ENCODE measurements at regions not wholly inside any gene's neighbourhood (a gene's known extent, or its start where the extent isn't known, plus 50 kb on each side); places are given as distances from the start of the nearest gene placed in this dataset.

GRCh38 chr9:126157826-126158587 is 168.6 kb upstream of the MVB12B start:
- TF ChIP-seq POLR2A (IDR thresholded peaks at IDR 0.05) (no peak), POLR2AphosphoS5 (IDR thresholded peaks at IDR 0.05) (no peak), EP300 (IDR thresholded peaks at IDR 0.05; ENCODE audit: low read depth) (no peak), CTCF (IDR thresholded peaks at IDR 0.05) (no peak)
- Histone ChIP-seq H3K27me3 (no peaks in the 10 kb centered on the region), H3K4me1 (no peaks in the 10 kb centered on the region), H3K27ac (no peak overlapping the region), H3K4me3 (no peak overlapping the region), H3K36me3 (no peaks in the 10 kb centered on the region), H3K9me3 (no peaks in the 10 kb centered on the region)
- intact Hi-C loops (cut with DNase I; ENCODE audit: low total_unique reads) (no loop called here), in situ Hi-C loops (cut with MboI; ENCODE audit: low pct_ligation_motif_present in 1 of 4, low pct_unique_long_range_greater_than_20kb in 1 of 4, low sequenced_read_pairs in 3 of 4) (no loop called here)
- 73% methylated on average over 29 of the region's 29 CpGs; no CpG with 5 or more reads in 1 of the 2 donors for WGBS, 2 donors (ENCODE audit: low coverage in 1 of 2)
- DNase-seq, result no peak

DNA sequence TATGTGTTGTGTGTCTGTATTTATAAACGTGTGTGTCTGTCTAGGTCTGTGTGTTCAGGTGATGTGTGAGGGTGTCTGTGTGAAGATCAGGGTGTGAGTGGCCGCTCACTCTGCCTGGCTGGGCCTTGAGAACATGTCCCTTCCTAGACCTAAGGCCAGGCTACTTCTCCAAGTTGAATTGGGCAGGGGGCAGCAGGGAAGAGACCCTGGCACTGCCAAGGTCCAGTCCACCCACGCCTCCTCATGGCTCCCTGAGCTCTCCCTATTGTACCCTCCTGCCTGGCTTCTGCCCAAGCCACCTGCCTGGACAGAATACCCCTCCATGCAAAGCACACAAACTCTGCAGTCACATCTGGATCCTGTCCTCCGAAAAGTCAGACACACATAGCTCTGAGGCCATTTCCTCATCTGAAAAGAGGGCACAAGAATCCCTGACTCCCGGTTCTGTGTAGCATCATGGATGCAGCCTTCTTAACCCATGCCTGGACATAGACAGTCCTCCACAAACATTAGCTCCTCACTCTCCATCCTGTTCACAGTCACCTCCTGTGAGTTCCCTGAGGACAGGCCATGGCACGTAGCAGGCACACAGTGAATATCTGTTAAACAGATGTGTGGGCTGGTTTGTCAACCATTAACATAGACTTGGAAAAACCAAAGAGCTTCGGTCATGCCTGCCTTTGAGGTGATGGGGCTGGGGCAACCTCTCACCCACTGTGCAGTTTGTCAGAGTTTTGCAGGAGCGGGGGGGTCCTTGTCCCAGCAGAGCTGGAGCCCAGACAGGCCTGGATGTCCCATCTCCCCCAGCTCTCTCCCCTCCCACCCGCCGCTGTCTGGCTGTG is 167.8 kb upstream of the MVB12B start:
- Histone ChIP-seq H3K27me3 (no peaks in the 10 kb centered on the region), H3K27ac (no peak overlapping the region), H3K36me3 (no peaks in the 10 kb centered on the region), H3K9me3 (no peaks in the 10 kb centered on the region), H3K4me3 (no peak overlapping the region), H3K4me1 (no peaks in the 10 kb centered on the region)
- 63% methylated on average over 10 of the region's 10 CpGs; no CpG with 5 or more reads in 1 of the 2 donors for WGBS, 2 donors (ENCODE audit: low coverage in 1 of 2)
- TF ChIP-seq EP300 (IDR thresholded peaks at IDR 0.05; ENCODE audit: low read depth), result no peak
- TF ChIP-seq POLR2AphosphoS5 (IDR thresholded peaks at IDR 0.05), result no peak
- TF ChIP-seq POLR2A (IDR thresholded peaks at IDR 0.05), result no peak
- no peak for TF ChIP-seq CTCF (IDR thresholded peaks at IDR 0.05)
- DNase-seq, result no peak
- in situ Hi-C loops (cut with MboI; ENCODE audit: low pct_ligation_motif_present in 1 of 4, low pct_unique_long_range_greater_than_20kb in 1 of 4, low sequenced_read_pairs in 3 of 4), result no loop called here
- intact Hi-C loops (cut with DNase I; ENCODE audit: low total_unique reads), result no loop called here

DNA sequence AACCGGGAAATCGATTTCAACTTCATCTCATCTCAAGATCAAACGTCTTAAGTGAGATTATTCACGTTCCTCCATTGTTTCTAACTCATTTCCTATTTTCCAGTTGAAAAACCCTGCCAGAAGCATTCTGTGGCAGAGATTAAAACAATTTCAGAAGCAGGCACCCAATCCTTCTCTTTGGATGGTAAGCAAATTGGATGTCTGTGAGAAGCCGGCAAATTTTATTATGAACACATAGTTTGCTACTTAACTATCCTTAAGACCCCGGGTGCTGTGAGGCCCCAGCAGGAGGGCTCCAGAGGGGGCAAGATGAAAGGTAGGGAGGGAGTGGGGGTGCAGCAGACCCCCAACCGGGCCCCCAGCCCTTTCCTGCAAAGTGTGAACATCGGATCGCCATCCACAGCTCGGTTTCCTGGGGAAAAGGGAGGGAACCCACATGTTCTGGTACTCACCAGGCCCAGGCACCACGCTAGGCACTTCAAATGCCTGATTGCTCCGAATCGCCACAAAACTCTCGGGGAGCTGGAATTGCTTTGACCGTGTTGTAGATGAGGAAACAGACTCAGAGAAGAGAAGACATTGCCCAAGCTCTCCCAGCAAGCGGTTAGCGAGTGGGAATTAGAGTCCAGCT is 167.1 kb upstream of the MVB12B start:
- TF ChIP-seq CTCF (IDR thresholded peaks at IDR 0.05) (no peak), POLR2A (IDR thresholded peaks at IDR 0.05) (no peak), POLR2AphosphoS5 (IDR thresholded peaks at IDR 0.05) (no peak), EP300 (IDR thresholded peaks at IDR 0.05; ENCODE audit: low read depth) (no peak)

More for the DNA sequence above, 167.1 kb upstream of the MVB12B start:
- Histone ChIP-seq H3K4me3 (no peak overlapping the region), H3K27ac (no peak overlapping the region), H3K9me3 (no peaks in the 10 kb centered on the region), H3K4me1 (no peaks in the 10 kb centered on the region), H3K27me3 (no peaks in the 10 kb centered on the region), H3K36me3 (no peaks in the 10 kb centered on the region)
- intact Hi-C loops (cut with DNase I; ENCODE audit: low total_unique reads) (no loop called here), in situ Hi-C loops (cut with MboI; ENCODE audit: low pct_ligation_motif_present in 1 of 4, low pct_unique_long_range_greater_than_20kb in 1 of 4, low sequenced_read_pairs in 3 of 4) (no loop called here)
- 71 to 83% methylated on average over 10 to 17 of the region's 17 CpGs for WGBS, 2 donors (ENCODE audit: low coverage in 1 of 2)
- DNase-seq, result no peak
